H9 (cell line): ENCODE measurements at regions not wholly inside any gene's neighbourhood (a gene's known extent, or its start where the extent isn't known, plus 50 kb on each side); places are given as distances from the start of the nearest gene placed in this dataset.

Experiments
- DNase-seq: peaks from one replicate; pipeline ENCODE4 v3.0.0-alpha.2; 2017
- H2AFZ ChIP-seq: one replicate; pipeline ENCODE4 v1.6.1; 2013; ENCODE audit warnings: mild to moderate bottlenecking, low read length, control low read depth, moderate library complexity
- H2AK5ac ChIP-seq: 2 replicates; pipeline ENCODE4 v1.6.1; 2013; ENCODE audit warnings: low read length, control low read depth, mixed read lengths; ENCODE audit not compliant: insufficient read length
- H2BK120ac ChIP-seq: one replicate; pipeline ENCODE4 v1.6.1; 2013; ENCODE audit warnings: low read depth, mild to moderate bottlenecking, low read length, control low read depth, inconsistent platforms; ENCODE audit not compliant: poor library complexity, severe bottlenecking
- H2BK12ac ChIP-seq: 2 replicates; pipeline ENCODE4 v1.6.1; 2013; ENCODE audit warnings: low read length, control low read depth, mixed read lengths, low read depth; ENCODE audit not compliant: insufficient read length
- H2BK15ac ChIP-seq: 2 replicates; pipeline ENCODE4 v1.6.1; 2013; ENCODE audit warnings: low read depth, low read length, control low read depth
- H2BK20ac ChIP-seq: one replicate; pipeline ENCODE4 v1.6.1; 2013; ENCODE audit warnings: low read depth, mild to moderate bottlenecking, low read length, control low read depth, inconsistent platforms; ENCODE audit not compliant: poor library complexity, severe bottlenecking
- H2BK5ac ChIP-seq: 2 replicates; pipeline ENCODE4 v1.6.1; 2013; ENCODE audit warnings: low read length, control low read depth, mixed read lengths; ENCODE audit not compliant: insufficient read length
- H3K14ac ChIP-seq: 2 replicates; pipeline ENCODE4 v1.6.1; 2013; ENCODE audit warnings: low read length, control low read depth; ENCODE audit not compliant: insufficient read depth
- H3K18ac ChIP-seq: 2 replicates; pipeline ENCODE4 v1.6.1; 2013; ENCODE audit warnings: low read depth, mild to moderate bottlenecking, mixed read lengths, low read length, control low read depth; ENCODE audit not compliant: insufficient read length
- H3K23ac ChIP-seq: 2 replicates; pipeline ENCODE4 v1.6.1; 2013; ENCODE audit warnings: low read length, control low read depth, mixed read lengths, low read depth; ENCODE audit not compliant: insufficient read length
- H3K23me2 ChIP-seq: 2 replicates; pipeline ENCODE4 v1.6.1; 2013; ENCODE audit warnings: low read depth, mild to moderate bottlenecking, mixed read lengths, low read length, control low read depth; ENCODE audit not compliant: insufficient read length, poor library complexity, severe bottlenecking
- H3K27ac ChIP-seq: 2 replicates; pipeline ENCODE4 v1.5.1; 2013; ENCODE audit warnings: low read length, control low read depth, mixed read lengths, low read depth; ENCODE audit not compliant: insufficient read length
- H3K27me3 ChIP-seq: 2 replicates; pipeline ENCODE4 v1.6.1; 2013; ENCODE audit warnings: low read length, control low read depth, inconsistent platforms; ENCODE audit not compliant: insufficient read depth
- H3K4ac ChIP-seq: 2 replicates; pipeline ENCODE4 v1.6.1; 2013; ENCODE audit warnings: low read depth, mild to moderate bottlenecking, control low read depth, inconsistent platforms, low read length, moderate library complexity
- H3K4me1 ChIP-seq: 2 replicates; pipeline ENCODE4 v1.6.1; 2013; ENCODE audit warnings: low read length, control low read depth, inconsistent platforms; ENCODE audit not compliant: insufficient read depth
- H3K4me2 ChIP-seq: 2 replicates; pipeline ENCODE4 v1.6.1; 2013; ENCODE audit warnings: low read length, control low read depth, mixed read lengths; ENCODE audit not compliant: insufficient read length, insufficient read depth
- H3K56ac ChIP-seq: 2 replicates; pipeline ENCODE4 v1.6.1; 2013; ENCODE audit warnings: low read depth, mild to moderate bottlenecking, mixed read lengths, low read length, control low read depth; ENCODE audit not compliant: insufficient read length
- H3K79me1 ChIP-seq: 2 replicates; pipeline ENCODE4 v1.6.1; 2013; ENCODE audit warnings: low read depth, mild to moderate bottlenecking, moderate library complexity, low read length, control low read depth, inconsistent platforms; ENCODE audit not compliant: insufficient read depth, poor library complexity, severe bottlenecking
- H3K79me2 ChIP-seq: 2 replicates; pipeline ENCODE4 v1.6.1; 2013; ENCODE audit warnings: low read length, control low read depth, inconsistent platforms; ENCODE audit not compliant: insufficient read depth
- H3K9ac ChIP-seq: 2 replicates; pipeline ENCODE4 v1.6.1; 2013; ENCODE audit warnings: low read length, control low read depth, mixed read lengths; ENCODE audit not compliant: insufficient read length; ENCODE audit errors: extremely low read depth
- H3K9me3 ChIP-seq: one replicate; pipeline ENCODE4 v1.6.1; 2013; ENCODE audit warnings: low read depth, low read length, inconsistent platforms; ENCODE audit not compliant: control insufficient read depth
- H3T11ph ChIP-seq: one replicate; pipeline ENCODE4 v1.6.1; 2013; ENCODE audit warnings: mild to moderate bottlenecking, low read length, control low read depth, inconsistent platforms
- H4K20me1 ChIP-seq: one replicate; pipeline ENCODE4 v1.6.1; 2013; ENCODE audit not compliant: control insufficient read depth, insufficient read length, insufficient read depth
- H4K5ac ChIP-seq: 2 replicates; pipeline ENCODE4 v1.6.1; 2013; ENCODE audit warnings: low read depth, mild to moderate bottlenecking, mixed read lengths, low read length, control low read depth; ENCODE audit not compliant: insufficient read length
- H4K8ac ChIP-seq: replicated peaks from 2 replicates; pipeline ENCODE4 v1.6.1; 2013; ENCODE audit warnings: low read length, control low read depth, mixed read lengths, low read depth; ENCODE audit not compliant: insufficient read length
- H4K91ac ChIP-seq: 2 replicates; pipeline ENCODE4 v1.6.1; 2013; ENCODE audit warnings: low read depth, mild to moderate bottlenecking, moderate library complexity, mixed read lengths, low read length, control low read depth; ENCODE audit not compliant: insufficient read length
- H3K27ac Mint-ChIP-seq, 3 experiments: 2 replicates in 2 of 3; 3 replicates in 1 of 3; pipeline ENCODE4 v1.8.0; 2020 to 2021; ENCODE audit warnings: mixed read lengths in 3 of 3, mild to moderate bottlenecking in 1 of 3, moderate library complexity in 1 of 3
- H3K27me3 Mint-ChIP-seq: 2 replicates; pipeline ENCODE4 v1.8.0; 2021; ENCODE audit warnings: low read depth, mild to moderate bottlenecking, moderate library complexity, mixed read lengths
- H3K36me3 Mint-ChIP-seq, 3 experiments: 2 replicates in 2 of 3; 3 replicates in 1 of 3; pipeline ENCODE4 v1.8.0; 2020 to 2021; ENCODE audit warnings: low read depth in 3 of 3, mixed read lengths in 3 of 3; ENCODE audit not compliant: insufficient read depth in 1 of 3
- H3K4me1 Mint-ChIP-seq, 2 experiments: 2 replicates each; pipeline ENCODE4 v1.8.0; 2020; ENCODE audit warnings: mixed read lengths in 2 of 2
- H3K4me3 Mint-ChIP-seq, 2 experiments: 2 replicates in 1 of 2; 3 replicates in 1 of 2; pipeline ENCODE4 v1.8.0; 2020 to 2021; ENCODE audit warnings: mild to moderate bottlenecking in 2 of 2, mixed read lengths in 2 of 2, moderate library complexity in 1 of 2
- H3K9me3 Mint-ChIP-seq, 2 experiments: 2 replicates in 1 of 2; 3 replicates in 1 of 2; pipeline ENCODE4 v1.8.0; 2020; ENCODE audit warnings: mild to moderate bottlenecking in 2 of 2, mixed read lengths in 2 of 2, moderate library complexity in 1 of 2
- CTCF ChIP-seq: fragments of 200-600 bp; sonication (generic); conservative IDR thresholded peaks from 3 replicates; pipeline ENCODE4 v1.8.0; 2021; ENCODE audit warnings: antibody characterized with exemption, mild to moderate bottlenecking
- WGBS: extraction: QIAGEN DNeasy Blood & Tissue Kit; methylation state at CpG from one replicate; pipeline ENCODE4 v1.1.7; 2013; ENCODE audit warnings: missing lambda C conversion rate, low lambda C conversion rate, mixed read lengths; ENCODE audit not compliant: insufficient read length; ENCODE audit errors: extremely low coverage; 5-methylcytosine and 5-hydroxymethylcytosine counted together

GRCh38 chr3:68336042-68336441, 596.3 kb downstream of the TAFA4 start:
- H3K36me3 Mint-ChIP-seq, result no peaks in the 10 kb centered on the region; a peak in 1 of 7 replicates
- no peaks in the 10 kb centered on the region for H3K9me3 Mint-ChIP-seq
- no peak overlapping the region for H3K14ac ChIP-seq
- H3T11ph ChIP-seq, result no peak overlapping the region
- no peaks in the 10 kb centered on the region for H4K20me1 ChIP-seq
- no peaks in the 10 kb centered on the region for H3K4me1 ChIP-seq
- H4K8ac ChIP-seq, result no peak overlapping the region
- no peak overlapping the region for H3K4me2 ChIP-seq
- H3K9ac ChIP-seq, result no peak overlapping the region
- H3K4ac ChIP-seq, result no peak overlapping the region
- no peaks in the 10 kb centered on the region for H3K79me1 ChIP-seq
- TF ChIP-seq CTCF, result no peak
- no peak overlapping the region for H2BK12ac ChIP-seq
- no peak overlapping the region for H2BK120ac ChIP-seq
- no peak overlapping the region for H3K27ac Mint-ChIP-seq
- H3K23ac ChIP-seq, result no peak overlapping the region
- H3K79me2 ChIP-seq, result no peaks in the 10 kb centered on the region
- H3K56ac ChIP-seq, result no peak overlapping the region
- H2BK5ac ChIP-seq, result no peak overlapping the region
- H3K4me1 Mint-ChIP-seq, result no peaks in the 10 kb centered on the region
- H3K18ac ChIP-seq, result no peak overlapping the region
- H3K23me2 ChIP-seq, result no peaks in the 10 kb centered on the region
- no peak overlapping the region for H3K4me3 Mint-ChIP-seq
- no peak overlapping the region for H2BK15ac ChIP-seq
- no peak overlapping the region for H4K5ac ChIP-seq
- no CpG with 5 or more reads among the region's 1 CpG for WGBS
- no peak for DNase-seq
- H3K9me3 ChIP-seq, result no peaks in the 10 kb centered on the region
- H2BK20ac ChIP-seq, result no peak overlapping the region
- H4K91ac ChIP-seq, result no peak overlapping the region
- H3K27ac ChIP-seq, result no peak overlapping the region
- no peaks in the 10 kb centered on the region for H3K27me3 ChIP-seq
- no peak overlapping the region for H2AFZ ChIP-seq
- no peaks in the 10 kb centered on the region for H3K27me3 Mint-ChIP-seq
- H2AK5ac ChIP-seq, result no peak overlapping the region
